GM23248 (cell line): ENCODE measurements at regions not wholly inside any gene's neighbourhood (a gene's known extent, or its start where the extent isn't known, plus 50 kb on each side); places are given as distances from the start of the nearest gene placed in this dataset.

ENCODE experiments used
- DNase-seq: peaks from one replicate; pipeline ENCODE4 v3.0.0-alpha.2; 2015
- H2AFZ ChIP-seq: fragments of 200-600 bp; sonication (generic); 2 replicates; pipeline ENCODE4 v1.6.1; 2016; ENCODE audit warnings: antibody characterized with exemption
- H3F3A ChIP-seq: fragments of 200-600 bp; sonication (generic); 2 replicates; pipeline ENCODE4 v1.6.1; 2016; ENCODE audit warnings: mild to moderate bottlenecking, antibody characterized with exemption, mixed run types; ENCODE audit not compliant: insufficient read depth
- H3K27ac ChIP-seq: fragments of 200-600 bp; sonication (generic); 2 replicates; pipeline ENCODE4 v1.5.1; 2016; ENCODE audit warnings: mild to moderate bottlenecking
- H3K27me3 ChIP-seq: fragments of 200-600 bp; sonication (generic); replicated peaks from 2 replicates; pipeline ENCODE4 v1.6.1; 2016; ENCODE audit warnings: mild to moderate bottlenecking; ENCODE audit not compliant: insufficient read depth
- H3K36me3 ChIP-seq: fragments of 200-600 bp; sonication (generic); 2 replicates; pipeline ENCODE4 v1.6.1; 2016; ENCODE audit warnings: low read depth, mild to moderate bottlenecking
- H3K4me1 ChIP-seq: fragments of 200-600 bp; sonication (generic); 2 replicates; pipeline ENCODE4 v1.6.1; 2016; ENCODE audit warnings: mild to moderate bottlenecking; ENCODE audit not compliant: insufficient read depth
- H3K4me2 ChIP-seq: fragments of 200-600 bp; sonication (generic); one replicate; pipeline ENCODE4 v1.6.1; 2016; ENCODE audit warnings: mild to moderate bottlenecking; ENCODE audit not compliant: unreplicated experiment
- H3K4me3 ChIP-seq: fragments of 200-600 bp; sonication (generic); 2 replicates; pipeline ENCODE4 v1.5.1; 2016; ENCODE audit warnings: mild to moderate bottlenecking
- H3K79me2 ChIP-seq: fragments of 200-600 bp; sonication (generic); 2 replicates; pipeline ENCODE4 v1.6.1; 2016; ENCODE audit warnings: mild to moderate bottlenecking; ENCODE audit not compliant: insufficient read depth
- H3K9ac ChIP-seq: fragments of 200-600 bp; sonication (generic); 2 replicates; pipeline ENCODE4 v1.6.1; 2016; ENCODE audit warnings: mild to moderate bottlenecking
- H3K9me2 ChIP-seq: fragments of 200-600 bp; sonication (generic); 2 replicates; pipeline ENCODE4 v1.6.1; 2016; ENCODE audit warnings: mixed run types, mild to moderate bottlenecking, moderate library complexity; ENCODE audit not compliant: insufficient read depth
- H3K9me3 ChIP-seq: fragments of 200-600 bp; sonication (generic); one replicate; pipeline ENCODE4 v1.6.1; 2017; ENCODE audit warnings: low read depth
- H4K20me1 ChIP-seq: fragments of 200-600 bp; sonication (generic); 2 replicates; pipeline ENCODE4 v1.6.0; 2016; ENCODE audit not compliant: insufficient read depth
- EZH2 ChIP-seq: fragments of 200-600 bp; sonication (generic); IDR thresholded peaks from 2 replicates; pipeline ENCODE4 v1.6.1; 2018; ENCODE audit warnings: antibody characterized with exemption, mild to moderate bottlenecking; ENCODE audit not compliant: insufficient read depth, poor library complexity, severe bottlenecking
- EZH2phosphoT487 ChIP-seq: fragments of 200-600 bp; sonication (generic); IDR thresholded peaks from 2 replicates; pipeline ENCODE4 v1.6.1; 2018; ENCODE audit warnings: antibody characterized with exemption, moderate library complexity, mild to moderate bottlenecking, low read depth; ENCODE audit not compliant: insufficient read depth
- WGBS, 2 experiments: methylation state at CpG; one replicate each; pipeline ENCODE4 v1.1.6; 2015 to 2017; ENCODE audit warnings: low lambda C conversion rate in 2 of 2, low coverage in 1 of 2; ENCODE audit errors: missing lambda C conversion rate in 2 of 2; 5-methylcytosine and 5-hydroxymethylcytosine counted together
- in situ Hi-C: fragments of 300-500 bp; cut with MboI; formaldehyde crosslinking; loops from 2 replicates; pipeline ENCODE4 v1.15.0; 2020

- no peaks in the 10 kb centered on the region for H3K27me3 ChIP-seq
- peak overlapping the region; percentile 45; the same call in 1 of the 2 replicates for H2AFZ ChIP-seq
- no peak for TF ChIP-seq EZH2
- TF ChIP-seq EZH2phosphoT487 = no peak
- no peaks in the 10 kb centered on the region for H3K36me3 ChIP-seq
- peak; percentile 37 for DNase-seq
- no peaks in the 10 kb centered on the region for H3K9me3 ChIP-seq
- no peak overlapping the region for H3K4me3 ChIP-seq
- H3K9ac ChIP-seq = no peak overlapping the region
- H3K9me2 ChIP-seq = no peaks in the 10 kb centered on the region
- 18 to 22% methylated on average over 4 of the region's 4 CpGs for WGBS, 2 experiments
- peaks cover 10% of the 10 kb centered on the region for H3F3A ChIP-seq
- no peak overlapping the region for H3K27ac ChIP-seq
- H3K4me1 ChIP-seq = peaks cover 10% of the 10 kb centered on the region
- H3K79me2 ChIP-seq = no peaks in the 10 kb centered on the region
- no peaks in the 10 kb centered on the region for H4K20me1 ChIP-seq
- in situ Hi-C loops = no loop called here
- H3K4me2 ChIP-seq = no peak overlapping the region
Observed at GRCh38 chr2:145012214-145012670, 492.3 kb upstream of the ZEB2 start.

- in situ Hi-C loops = no loop called here
- H2AFZ ChIP-seq = no peak overlapping the region
Observed at GRCh38 chr2:145010635-145011034, 490.7 kb upstream of the ZEB2 start.

GRCh38 chr2:145007960-145008263 lies 488.0 kb upstream of the ZEB2 start:
- in situ Hi-C loops = no loop called here
- Histone ChIP-seq H4K20me1 (no peaks in the 10 kb centered on the region), H3K36me3 (no peaks in the 10 kb centered on the region), H2AFZ (peak overlapping the region; percentile 58), H3K9ac (peak overlapping the region; percentile 70), H3F3A (peaks cover 17% of the 10 kb centered on the region), H3K9me2 (no peaks in the 10 kb centered on the region), H3K9me3 (no peaks in the 10 kb centered on the region), H3K27me3 (no peaks in the 10 kb centered on the region), H3K4me3 (peak overlapping the region; percentile 41), H3K79me2 (no peaks in the 10 kb centered on the region), H3K27ac (peak overlapping the region; percentile 91), H3K4me2 (peak overlapping the region; percentile 64), H3K4me1 (peaks cover 17% of the 10 kb centered on the region)
- TF ChIP-seq EZH2 (no peak), EZH2phosphoT487 (no peak)
- no peak for DNase-seq

More at GRCh38 chr2:145010635-145011034, 490.7 kb upstream of the ZEB2 start:
- WGBS, 2 experiments = 92 to 97% methylated on average over 2 of the region's 2 CpGs
- DNase-seq = no peak
- TF ChIP-seq EZH2phosphoT487 = no peak
- no peak for TF ChIP-seq EZH2
- Histone ChIP-seq H3K9me2 (no peaks in the 10 kb centered on the region), H3K4me1 (peaks cover 17% of the 10 kb centered on the region), H3K4me2 (no peak overlapping the region), H3K9me3 (no peaks in the 10 kb centered on the region), H3K9ac (no peak overlapping the region), H3K36me3 (no peaks in the 10 kb centered on the region), H3K4me3 (no peak overlapping the region), H3K27ac (no peak overlapping the region), H3K27me3 (no peaks in the 10 kb centered on the region), H3K79me2 (no peaks in the 10 kb centered on the region), H4K20me1 (no peaks in the 10 kb centered on the region), H3F3A (peaks cover 17% of the 10 kb centered on the region)

GRCh38 chr2:145007093-145007959 lies 487.4 kb upstream of the ZEB2 start:
- Histone ChIP-seq H3K9ac (peak overlapping the region; percentile 70), H3K4me3 (peak overlapping the region; percentile 41), H3F3A (peaks cover 17% of the 10 kb centered on the region), H3K79me2 (no peaks in the 10 kb centered on the region), H4K20me1 (no peaks in the 10 kb centered on the region), H3K9me3 (no peaks in the 10 kb centered on the region), H3K27ac (peak overlapping the region; percentile 91), H3K9me2 (no peaks in the 10 kb centered on the region), H3K27me3 (no peaks in the 10 kb centered on the region), H3K36me3 (no peaks in the 10 kb centered on the region), H3K4me1 (peaks cover 17% of the 10 kb centered on the region), H3K4me2 (peak overlapping the region; percentile 64), H2AFZ (peak overlapping the region; percentile 58)
- DNase-seq = peak; percentile 99
- WGBS, 2 experiments = 2% methylated on average over 13 of the region's 13 CpGs
- in situ Hi-C loops = no loop called here
- TF ChIP-seq EZH2 (no peak), EZH2phosphoT487 (0 out of 2 replicates have a peak, but pooled peaks have one; percentile 40)
